Esophagus (tissue), 2 donors: ENCODE measurements at regions not wholly inside any gene's neighbourhood (a gene's known extent, or its start where the extent isn't known, plus 50 kb on each side); places are given as distances from the start of the nearest gene placed in this dataset.

ENCODE experiments used
- H3K27ac ChIP-seq, 2 donors: one replicate each; pipeline ENCODE4 v1.5.1; 2013; ENCODE audit warnings: low read depth in 2 of 2, mild to moderate bottlenecking in 2 of 2, inconsistent platforms in 1 of 2, low read length in 1 of 2, moderate library complexity in 1 of 2
- H3K27me3 ChIP-seq, 2 donors: one replicate each; pipeline ENCODE4 v1.6.1; 2013; ENCODE audit warnings: low read length in 2 of 2, control low read depth in 1 of 2, mild to moderate bottlenecking in 1 of 2; ENCODE audit not compliant: insufficient read depth in 2 of 2, control insufficient read depth in 1 of 2
- H3K36me3 ChIP-seq, 2 donors: one replicate each; pipeline ENCODE4 v1.6.1; 2013; ENCODE audit warnings: low read length in 1 of 2; ENCODE audit not compliant: control insufficient read depth in 2 of 2, insufficient read depth in 2 of 2
- H3K4me1 ChIP-seq, 2 donors: one replicate each; pipeline ENCODE4 v1.6.1; 2013; ENCODE audit warnings: low read length in 1 of 2; ENCODE audit not compliant: control insufficient read depth in 2 of 2, insufficient read depth in 2 of 2
- H3K4me3 ChIP-seq, 2 donors: one replicate each; pipeline ENCODE4 v1.5.1; 2013; ENCODE audit warnings: low read length in 2 of 2, mild to moderate bottlenecking in 2 of 2, low read depth in 1 of 2, moderate library complexity in 1 of 2
- H3K9me3 ChIP-seq, 2 donors: one replicate each; pipeline ENCODE4 v1.6.1; 2013; ENCODE audit warnings: mild to moderate bottlenecking in 2 of 2, low read depth in 1 of 2, low read length in 1 of 2, moderate library complexity in 1 of 2; ENCODE audit not compliant: control insufficient read depth in 2 of 2, insufficient read depth in 1 of 2
- WGBS, 2 donors: extraction: QIAGEN DNeasy Blood & Tissue Kit; methylation state at CpG; one replicate each; pipeline ENCODE4 v1.1.7; 2013; 5-methylcytosine and 5-hydroxymethylcytosine counted together
- donor health status: healthy with polysubstance abuse.
- donor health status: Bipolar disorder and iron deficiency.

GRCh38 chr5:61631438-61631941 lies 299.4 kb downstream of the ZSWIM6 start:
- Histone ChIP-seq H3K9me3 (no peaks in the 10 kb centered on the region), H3K4me1 (peaks cover 0 to 2% of the 10 kb centered on the region in 2 donors), H3K4me3 (no peak overlapping the region), H3K27me3 (no peaks in the 10 kb centered on the region), H3K27ac (peak overlapping the region in 1 of 2 donors; percentile 42), H3K36me3 (no peaks in the 10 kb centered on the region)
- WGBS, 2 donors = 51 to 58% methylated on average over 11 of the region's 11 CpGs

GRCh38 chr5:61632064-61632463 lies 300.0 kb downstream of the ZSWIM6 start:
- WGBS, 2 donors = 85 to 89% methylated on average over 2 of the region's 2 CpGs
- Histone ChIP-seq H3K27ac (no peak overlapping the region), H3K27me3 (no peaks in the 10 kb centered on the region), H3K9me3 (no peaks in the 10 kb centered on the region), H3K36me3 (no peaks in the 10 kb centered on the region), H3K4me3 (no peak overlapping the region), H3K4me1 (no peaks in the 10 kb centered on the region)

GRCh38 chr5:61635271-61635670 lies 303.2 kb downstream of the ZSWIM6 start:
- 92 to 94% methylated on average over 3 of the region's 3 CpGs for WGBS, 2 donors

GRCh38 chr5:61637566-61637965 lies 305.5 kb downstream of the ZSWIM6 start:
- Histone ChIP-seq H3K4me1 (no peaks in the 10 kb centered on the region), H3K36me3 (no peaks in the 10 kb centered on the region), H3K27me3 (no peaks in the 10 kb centered on the region), H3K9me3 (no peaks in the 10 kb centered on the region), H3K4me3 (no peak overlapping the region), H3K27ac (no peak overlapping the region)

More at GRCh38 chr5:61635271-61635670, 303.2 kb downstream of the ZSWIM6 start:
- no peak overlapping the region for H3K27ac ChIP-seq
- H3K36me3 ChIP-seq = no peaks in the 10 kb centered on the region
- no peaks in the 10 kb centered on the region for H3K4me1 ChIP-seq
- no peak overlapping the region for H3K4me3 ChIP-seq
- no peaks in the 10 kb centered on the region for H3K9me3 ChIP-seq
- no peaks in the 10 kb centered on the region for H3K27me3 ChIP-seq

- H3K4me3 ChIP-seq = no peak overlapping the region
- H3K9me3 ChIP-seq = no peaks in the 10 kb centered on the region
- H3K27ac ChIP-seq = no peak overlapping the region
- WGBS, 2 donors = 77 to 82% methylated on average over 5 of the region's 5 CpGs
- H3K27me3 ChIP-seq = no peaks in the 10 kb centered on the region
- H3K36me3 ChIP-seq = no peaks in the 10 kb centered on the region
- no peaks in the 10 kb centered on the region for H3K4me1 ChIP-seq
Observed at GRCh38 chr5:61638476-61638875, 306.4 kb downstream of the ZSWIM6 start.

- 64 to 67% methylated on average over 7 of the region's 7 CpGs for WGBS, 2 donors
- no peak overlapping the region for H3K4me3 ChIP-seq
- H3K36me3 ChIP-seq = no peaks in the 10 kb centered on the region
- no peaks in the 10 kb centered on the region for H3K27me3 ChIP-seq
- H3K27ac ChIP-seq = no peak overlapping the region
- no peaks in the 10 kb centered on the region for H3K9me3 ChIP-seq
- H3K4me1 ChIP-seq = no peaks in the 10 kb centered on the region
Observed at GRCh38 chr5:61640179-61641021, 308.3 kb downstream of the ZSWIM6 start.

- Histone ChIP-seq H3K27ac (no peak overlapping the region), H3K4me1 (no peaks in the 10 kb centered on the region), H3K4me3 (no peak overlapping the region), H3K36me3 (no peaks in the 10 kb centered on the region), H3K9me3 (no peaks in the 10 kb centered on the region), H3K27me3 (no peaks in the 10 kb centered on the region)
- WGBS, 2 donors = 56 to 65% methylated on average over 7 of the region's 7 CpGs
Observed at GRCh38 chr5:61641748-61642565, 309.9 kb downstream of the ZSWIM6 start.

GRCh38 chr5:61647672-61648071 lies 315.6 kb downstream of the ZSWIM6 start:
- Histone ChIP-seq H3K4me1 (no peaks in the 10 kb centered on the region), H3K27me3 (no peaks in the 10 kb centered on the region), H3K36me3 (no peaks in the 10 kb centered on the region), H3K4me3 (no peak overlapping the region), H3K27ac (no peak overlapping the region), H3K9me3 (no peaks in the 10 kb centered on the region)
- 90 to 95% methylated on average over 6 of the region's 6 CpGs for WGBS, 2 donors

- Histone ChIP-seq H3K4me3 (no peak overlapping the region), H3K27me3 (no peaks in the 10 kb centered on the region), H3K36me3 (no peaks in the 10 kb centered on the region), H3K27ac (no peak overlapping the region), H3K4me1 (no peaks in the 10 kb centered on the region), H3K9me3 (no peaks in the 10 kb centered on the region)
- 89 to 91% methylated on average over 4 of the region's 4 CpGs for WGBS, 2 donors
Observed at GRCh38 chr5:61649231-61649630, 317.2 kb downstream of the ZSWIM6 start.
